HepG2 (cell line): ENCODE measurements at regions not wholly inside any gene's neighbourhood (a gene's known extent, or its start where the extent isn't known, plus 50 kb on each side); places are given as distances from the start of the nearest gene placed in this dataset.

Experiments used
- ATAC-seq: fragments of 200-7000 bp; cut with Tn5 transposase; 3 replicates; pipeline ENCODE4 v1.9.1; 2020; ENCODE audit warnings: mild to moderate bottlenecking, moderate library complexity
- BruUV-seq: library from RNA; stranded (reverse); fragments of 400-500 nt; replicated peaks from 2 replicates; lab custom pipeline; 2021; lab: Mats Ljungman, UMichigan
- CTCF ChIA-PET: fragments of 300-600 bp; formaldehyde crosslinking; extraction: SDS; loops from one replicate; lab custom pipeline; 2021; ENCODE audit warnings: low total read pairs, inconsistent platforms, low intra/inter-chr PET ratio; lab: Yijun Ruan, JAX
- POLR2A ChIA-PET: fragments of 350-600 bp; sonication (Branson Sonifier 250); formaldehyde crosslinking; loops from one replicate; lab custom pipeline; 2020; ENCODE audit warnings: antibody characterized with exemption, inconsistent platforms; lab: Yijun Ruan, JAX
- DNase-seq: peaks from one replicate; pipeline ENCODE4 v3.0.0-alpha.2; 2015; ENCODE audit warnings: low spot score
- FAIRE-seq: peaks from 3 replicates; lab custom pipeline; 2011; peaks lifted over from hg19 to GRCh38; lab: Jason Lieb, UNC
- H2AFZ ChIP-seq: one replicate; pipeline ENCODE4 v1.6.1; 2011; ENCODE audit warnings: low read length, inconsistent platforms
- H3K27ac ChIP-seq: fragments of 300-600 bp; 3 replicates; pipeline ENCODE4 v1.8.0; 2011; ENCODE audit warnings: mixed run types, mild to moderate bottlenecking, mixed read lengths, low read length, inconsistent platforms; ENCODE audit not compliant: insufficient read depth; ENCODE audit errors: extremely low read length
- H3K27me3 ChIP-seq, 2 experiments: fragments of 200-600 bp in 1 of 2; 2 replicates in 1 of 2; 3 replicates in 1 of 2; pipeline versions ENCODE4 v1.6.0 to v1.8.0; 2011; ENCODE audit warnings: low read length in 2 of 2, mild to moderate bottlenecking in 2 of 2, moderate library complexity in 2 of 2, inconsistent platforms in 1 of 2; ENCODE audit not compliant: insufficient read depth in 2 of 2, control insufficient read depth in 1 of 2
- H3K36me3 ChIP-seq, 2 experiments: fragments of 200-600 bp in 1 of 2; replicated peaks in 1 of 2; 2 replicates in 1 of 2; 3 replicates in 1 of 2; pipeline versions ENCODE4 v1.5.1 to v1.8.0; 2011; ENCODE audit warnings: low read length in 2 of 2, inconsistent platforms in 1 of 2; ENCODE audit not compliant: insufficient read depth in 2 of 2, control insufficient read depth in 1 of 2
- H3K4me1 ChIP-seq: 2 replicates; pipeline ENCODE4 v1.5.1; 2012; ENCODE audit warnings: low read length, inconsistent platforms; ENCODE audit not compliant: insufficient read depth
- H3K4me2 ChIP-seq: 2 replicates; pipeline ENCODE4 v1.6.0; 2011; ENCODE audit warnings: low read depth, low read length, inconsistent platforms
- H3K4me3 ChIP-seq, 3 experiments: fragments of 200-600 bp in 1 of 3; sonication (generic), shearing (Covaris generic) in 1 of 3; replicated peaks in 1 of 3; 2 replicates each; pipeline ENCODE4 v1.5.1; 2011 to 2016; ENCODE audit warnings: low read length in 3 of 3, inconsistent platforms in 2 of 3, low read depth in 2 of 3, mild to moderate bottlenecking in 2 of 3, control low read depth in 1 of 3, mixed read lengths in 1 of 3; ENCODE audit not compliant: insufficient read depth in 1 of 3
- H3K79me2 ChIP-seq: one replicate; pipeline ENCODE4 v1.6.1; 2011; ENCODE audit warnings: low read length, inconsistent platforms; ENCODE audit not compliant: insufficient read depth
- H3K9ac ChIP-seq: 2 replicates; pipeline ENCODE4 v1.6.0; 2011; ENCODE audit warnings: mild to moderate bottlenecking, low read depth, low read length, inconsistent platforms; ENCODE audit not compliant: insufficient read depth
- H3K9me3 ChIP-seq: 2 replicates; pipeline ENCODE4 v1.5.1; 2012; ENCODE audit warnings: mild to moderate bottlenecking, low read length
- H4K20me1 ChIP-seq: 2 replicates; pipeline ENCODE4 v1.6.0; 2011; ENCODE audit warnings: inconsistent platforms, mild to moderate bottlenecking, low read length, moderate library complexity; ENCODE audit not compliant: insufficient read depth
- SSRP1 ChIP-seq: IDR thresholded peaks from 2 replicates; pipeline ENCODE4 v1.6.1; 2016; ENCODE audit warnings: control low read depth
- WGBS: methylation state at CpG from one replicate; pipeline ENCODE4 v1.1.6; 2017; ENCODE audit warnings: low lambda C conversion rate; 5-methylcytosine and 5-hydroxymethylcytosine counted together
- in situ Hi-C: cut with HindIII; loops from 2 replicates; pipeline ENCODE4 v1.10.0; 2017; ENCODE audit warnings: low pct_unique_long_range_greater_than_20kb; ENCODE audit not compliant: extremely low pct_ligation_motif_present
- intact Hi-C: fragments of 100-400 bp; cut with micrococcal nuclease; formaldehyde crosslinking; loops from one replicate; pipeline ENCODE4 v1.10.0; 2022; ENCODE audit not compliant: unreplicated experiment
- TF ChIP-seq, protein P1 (sequence below): sonication (generic); formaldehyde crosslinking; conservative IDR thresholded peaks from 2 replicates; pipeline ENCODE4 v1.8.1; 2023; ENCODE audit warnings: missing genetic modification reagents

DNA sequence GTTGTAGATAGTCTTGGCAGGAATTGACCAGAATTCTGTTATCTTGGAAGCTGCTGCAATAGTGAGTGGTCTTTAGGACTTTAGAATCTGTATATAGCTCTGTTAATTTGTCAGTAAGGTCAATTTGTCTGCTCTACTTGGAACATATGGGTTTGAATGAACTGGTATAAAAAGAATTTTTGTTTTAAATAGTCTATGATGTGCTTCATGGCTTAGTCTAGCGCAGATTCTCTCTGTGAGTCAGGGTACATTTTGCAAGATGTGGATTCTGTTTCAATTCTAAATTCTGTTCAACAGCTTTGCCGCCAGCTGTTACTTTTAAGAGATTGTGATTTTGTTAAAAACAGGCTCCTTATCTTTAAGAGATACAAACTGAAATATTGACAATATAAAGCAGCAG is 135.9 kb upstream of the AGBL1 start:
- H3K79me2 ChIP-seq, result no peaks in the 10 kb centered on the region
- TF ChIP-seq, protein P1, sequence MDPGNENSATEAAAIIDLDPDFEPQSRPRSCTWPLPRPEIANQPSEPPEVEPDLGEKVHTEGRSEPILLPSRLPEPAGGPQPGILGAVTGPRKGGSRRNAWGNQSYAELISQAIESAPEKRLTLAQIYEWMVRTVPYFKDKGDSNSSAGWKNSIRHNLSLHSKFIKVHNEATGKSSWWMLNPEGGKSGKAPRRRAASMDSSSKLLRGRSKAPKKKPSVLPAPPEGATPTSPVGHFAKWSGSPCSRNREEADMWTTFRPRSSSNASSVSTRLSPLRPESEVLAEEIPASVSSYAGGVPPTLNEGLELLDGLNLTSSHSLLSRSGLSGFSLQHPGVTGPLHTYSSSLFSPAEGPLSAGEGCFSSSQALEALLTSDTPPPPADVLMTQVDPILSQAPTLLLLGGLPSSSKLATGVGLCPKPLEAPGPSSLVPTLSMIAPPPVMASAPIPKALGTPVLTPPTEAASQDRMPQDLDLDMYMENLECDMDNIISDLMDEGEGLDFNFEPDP (CRISPR knock-in tag), result no peak
- no peak overlapping the region for H3K4me2 ChIP-seq
- H4K20me1 ChIP-seq, result no peaks in the 10 kb centered on the region
- intact Hi-C loops (no loop called here), in situ Hi-C loops (no loop called here)
- ChIA-PET CTCF (no interaction called here), POLR2A (no interaction called here)
- ATAC-seq, result no peak
- no peak for FAIRE-seq
- BruUV-seq, result no TSS peak
- DNase-seq, result no peak
- H3K27ac ChIP-seq, result no peak overlapping the region
- peaks cover 13% of the 10 kb centered on the region for H3K4me1 ChIP-seq
- WGBS, result 55% methylated on average over 2 of the region's 2 CpGs
- no peak overlapping the region for H2AFZ ChIP-seq
- no peak overlapping the region for H3K9ac ChIP-seq
- H3K27me3 ChIP-seq, result no peaks in the 10 kb centered on the region
- H3K9me3 ChIP-seq, result no peaks in the 10 kb centered on the region
- no peak overlapping the region for H3K4me3 ChIP-seq
- H3K36me3 ChIP-seq, result no peaks in the 10 kb centered on the region

DNA sequence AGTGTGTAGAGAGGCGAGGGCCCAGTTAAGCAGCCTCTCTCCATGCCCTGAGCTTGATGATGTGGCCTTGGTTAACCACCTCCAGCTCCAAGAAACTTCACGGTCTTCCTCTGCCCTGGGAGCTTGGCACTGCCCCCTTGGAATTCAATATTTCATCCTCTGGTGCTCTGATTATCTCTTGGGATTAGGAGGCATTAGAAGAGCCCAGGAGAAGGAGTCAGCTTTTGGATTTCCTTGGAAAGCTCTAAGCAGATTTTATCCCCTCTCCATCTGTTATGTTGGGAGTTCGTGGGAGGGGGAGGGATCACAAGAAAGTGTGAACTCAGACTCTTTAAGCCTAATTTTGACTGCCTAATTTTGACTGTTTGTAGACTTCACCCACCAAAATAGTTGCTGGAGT is 132.7 kb upstream of the AGBL1 start:
- DNase-seq (no peak), ATAC-seq (no peak), FAIRE-seq (no peak)
- H3K27me3 ChIP-seq, result no peaks in the 10 kb centered on the region
- H4K20me1 ChIP-seq, result no peaks in the 10 kb centered on the region
- no peak overlapping the region for H2AFZ ChIP-seq
- no TSS peak for BruUV-seq
- 0% methylated on average over 2 of the region's 3 CpGs for whole genome bisulfite sequencing
- no peak overlapping the region for H3K9ac ChIP-seq
- H3K27ac ChIP-seq, result no peak overlapping the region
- TF ChIP-seq SSRP1 (CRISPR knock-in tag), result no peak
- no peaks in the 10 kb centered on the region for H3K4me1 ChIP-seq
- ChIA-PET CTCF (no interaction called here), POLR2A (no interaction called here)
- no peaks in the 10 kb centered on the region for H3K79me2 ChIP-seq
- no peak overlapping the region for H3K4me3 ChIP-seq
- intact Hi-C loops (no loop called here), in situ Hi-C loops (no loop called here)
- no peak overlapping the region for H3K4me2 ChIP-seq
- no peaks in the 10 kb centered on the region for H3K9me3 ChIP-seq
- no peaks in the 10 kb centered on the region for H3K36me3 ChIP-seq
